Retinal pigment epithelial cell (primary cell): ENCODE measurements at regions not wholly inside any gene's neighbourhood (a gene's known extent, or its start where the extent isn't known, plus 50 kb on each side); places are given as distances from the start of the nearest gene placed in this dataset.

Experiments
- DNase-seq: peaks from one replicate; pipeline ENCODE4 v3.0.0-alpha.2; 2010; ENCODE audit warnings: low read depth
- H3K4me3 ChIP-seq: 2 replicates; pipeline ENCODE4 v1.5.1; 2011; ENCODE audit warnings: mild to moderate bottlenecking, low read length, control low read depth, moderate library complexity
- CTCF ChIP-seq: conservative IDR thresholded peaks from 2 replicates; pipeline ENCODE4 v1.5.1; 2011; ENCODE audit warnings: low read depth, low read length, control low read depth, inconsistent platforms

GRCh38 chr2:53111406-53111805 lies 656.2 kb upstream of the CHAC2 start:
- no peak for TF ChIP-seq CTCF

GRCh38 chr2:53111004-53111403 lies 656.6 kb upstream of the CHAC2 start:
- DNase-seq: no peak
- no peak for TF ChIP-seq CTCF

More at GRCh38 chr2:53111406-53111805, 656.2 kb upstream of the CHAC2 start:
- DNase-seq: no peak
- no peak overlapping the region for H3K4me3 ChIP-seq

GRCh38 chr2:53108246-53108645 lies 659.4 kb upstream of the CHAC2 start:
- no peak for DNase-seq
- H3K4me3 ChIP-seq: no peak overlapping the region
- no peak for TF ChIP-seq CTCF

More at GRCh38 chr2:53111004-53111403, 656.6 kb upstream of the CHAC2 start:
- H3K4me3 ChIP-seq: no peak overlapping the region

GRCh38 chr2:53104263-53104662 lies 663.3 kb upstream of the CHAC2 start:
- TF ChIP-seq CTCF: no peak
- DNase-seq: peak; percentile 22

GRCh38 chr2:53103679-53104078 lies 663.9 kb upstream of the CHAC2 start:
- H3K4me3 ChIP-seq: no peak overlapping the region
- DNase-seq: no peak
- TF ChIP-seq CTCF: no peak

More at GRCh38 chr2:53104263-53104662, 663.3 kb upstream of the CHAC2 start:
- H3K4me3 ChIP-seq: no peak overlapping the region

- TF ChIP-seq CTCF: no peak
- no peak for DNase-seq
- H3K4me3 ChIP-seq: no peak overlapping the region
Measured at GRCh38 chr2:53098696-53099078, 668.9 kb upstream of the CHAC2 start.

- H3K4me3 ChIP-seq: no peak overlapping the region
- DNase-seq: peak; percentile 37
- TF ChIP-seq CTCF: no peak
Measured at GRCh38 chr2:53096351-53096750, 671.3 kb upstream of the CHAC2 start.
